H1 (cell line): ENCODE measurements at regions not wholly inside any gene's neighbourhood (a gene's known extent, or its start where the extent isn't known, plus 50 kb on each side); places are given as distances from the start of the nearest gene placed in this dataset.
"Not testable (repeated sequence)": the region's sequence is repeated elsewhere in the genome, so short reads cannot be mapped to it uniquely, and the experiment has no call there.

Experiments
- CTCF ChIA-PET: fragments of 300-600 bp; sonication (Branson Sonifier 250); formaldehyde crosslinking; loops from one replicate; lab custom pipeline; 2021; ENCODE audit not compliant: partially characterized antibody; lab: Charles Lee
- POLR2A ChIA-PET: fragments of 300-600 bp; sonication (Branson Sonifier 250); formaldehyde crosslinking; loops from one replicate; lab custom pipeline; 2021; ENCODE audit warnings: inconsistent platforms; ENCODE audit not compliant: partially characterized antibody; lab: Charles Lee
- DNase-seq, 2 experiments: peaks; one replicate each; pipeline versions ENCODE4 v3.0.0 to v3.0.0-alpha.2; 2010 to 2022; ENCODE audit warnings: low spot score in 2 of 2, low read depth in 1 of 2, mixed read lengths in 1 of 2
- FAIRE-seq: peaks from 2 replicates; lab custom pipeline; 2011; peaks lifted over from hg19 to GRCh38; lab: Jason Lieb, UNC
- H2AFZ ChIP-seq: 2 replicates; pipeline ENCODE4 v1.8.1; 2012; ENCODE audit warnings: low read length, inconsistent platforms
- H2AK5ac ChIP-seq: 2 replicates; pipeline ENCODE4 v1.6.1; 2013; ENCODE audit warnings: low read depth, low read length
- H2BK120ac ChIP-seq: replicated peaks from 2 replicates; pipeline ENCODE3; 2013; ENCODE audit warnings: low read depth, low read length, inconsistent platforms
- H2BK12ac ChIP-seq: 2 replicates; pipeline ENCODE4 v1.6.1; 2013; ENCODE audit warnings: low read depth, low read length
- H2BK15ac ChIP-seq: 2 replicates; pipeline ENCODE4 v1.6.1; 2013; ENCODE audit warnings: low read length
- H2BK20ac ChIP-seq: 2 replicates; pipeline ENCODE4 v1.6.1; 2013; ENCODE audit warnings: low read length
- H2BK5ac ChIP-seq: 2 replicates; pipeline ENCODE4 v1.6.1; 2013; ENCODE audit warnings: low read depth, low read length
- H3K14ac ChIP-seq: 2 replicates; pipeline ENCODE4 v1.6.1; 2013; ENCODE audit warnings: inconsistent platforms; ENCODE audit not compliant: insufficient read length
- H3K18ac ChIP-seq: 2 replicates; pipeline ENCODE4 v1.6.1; 2013; ENCODE audit warnings: low read length; ENCODE audit errors: extremely low read depth
- H3K23ac ChIP-seq: 2 replicates; pipeline ENCODE4 v1.6.1; 2013; ENCODE audit warnings: inconsistent platforms; ENCODE audit not compliant: insufficient read length
- H3K23me2 ChIP-seq: 2 replicates; pipeline ENCODE4 v1.6.1; 2013; ENCODE audit warnings: low read depth, low read length
- H3K27ac ChIP-seq: 2 replicates; pipeline ENCODE4 v1.6.1; 2011; ENCODE audit warnings: low read depth, low read length, inconsistent platforms
- H3K27me3 ChIP-seq, 4 experiments: replicated peaks in 1 of 4; 1 replicate in 1 of 4; 2 replicates in 3 of 4; pipeline versions ENCODE4 v1.6.1 to v1.8.1; 2011 to 2013; ENCODE audit warnings: low read length in 3 of 4, mild to moderate bottlenecking in 3 of 4, inconsistent platforms in 2 of 4, mixed read lengths in 2 of 4, moderate library complexity in 1 of 4; ENCODE audit not compliant: control insufficient read depth in 3 of 4, insufficient read depth in 3 of 4; ENCODE audit errors: extremely low read depth in 1 of 4
- H3K36me3 ChIP-seq, 4 experiments: 2 replicates each; pipeline versions ENCODE4 v1.6.1 to v1.8.1; 2011 to 2013; ENCODE audit warnings: mild to moderate bottlenecking in 4 of 4, low read length in 3 of 4, moderate library complexity in 2 of 4, control low read depth in 1 of 4, inconsistent platforms in 1 of 4; ENCODE audit not compliant: insufficient read depth in 4 of 4, control insufficient read depth in 2 of 4
- H3K4ac ChIP-seq: replicated peaks from 2 replicates; pipeline ENCODE3; 2013; ENCODE audit warnings: low read length, low read depth, mixed read lengths, inconsistent platforms; ENCODE audit not compliant: insufficient read length
- H3K4me1 ChIP-seq, 4 experiments: replicated peaks in 1 of 4; 1 replicate in 1 of 4; 2 replicates in 3 of 4; pipeline versions ENCODE4 v1.6.1 to v1.8.1; 2011 to 2013; ENCODE audit warnings: low read length in 3 of 4, inconsistent platforms in 2 of 4, mixed read lengths in 1 of 4; ENCODE audit not compliant: insufficient read depth in 4 of 4, control insufficient read depth in 3 of 4
- H3K4me2 ChIP-seq, 2 experiments: 2 replicates each; pipeline versions ENCODE4 v1.6.1 to v1.8.1; 2011 to 2013; ENCODE audit warnings: low read depth in 2 of 2, low read length in 2 of 2, control low read depth in 1 of 2, inconsistent platforms in 1 of 2, mild to moderate bottlenecking in 1 of 2; ENCODE audit not compliant: insufficient read depth in 1 of 2
- H3K4me3 ChIP-seq, 4 experiments: fragments of 200-600, 300-600 bp in 1 of 4; sonication (generic), shearing (Covaris generic), sonication (Bioruptor Twin) in 1 of 4; 2 replicates each; pipeline versions ENCODE4 v1.5.1 to v1.8.1; 2011 to 2016; ENCODE audit warnings: low read length in 4 of 4, low read depth in 3 of 4, control low read depth in 2 of 4, inconsistent platforms in 2 of 4, mild to moderate bottlenecking in 2 of 4, mixed read lengths in 1 of 4, moderate library complexity in 1 of 4; ENCODE audit not compliant: insufficient read depth in 2 of 4; ENCODE audit errors: extremely low read depth in 1 of 4
- H3K56ac ChIP-seq: replicated peaks from 2 replicates; pipeline ENCODE3; 2013; ENCODE audit warnings: low read depth, mild to moderate bottlenecking, mixed read lengths, low read length, inconsistent platforms; ENCODE audit not compliant: insufficient read length
- H3K79me1 ChIP-seq: 2 replicates; pipeline ENCODE4 v1.6.1; 2013; ENCODE audit warnings: low read depth, low read length, control low read depth
- H3K79me2 ChIP-seq, 2 experiments: 2 replicates each; pipeline versions ENCODE4 v1.6.1 to v1.8.1; 2012 to 2013; ENCODE audit warnings: low read length in 2 of 2, mild to moderate bottlenecking in 2 of 2, inconsistent platforms in 1 of 2; ENCODE audit not compliant: insufficient read depth in 2 of 2, control insufficient read depth in 1 of 2
- H3K9ac ChIP-seq, 4 experiments: replicated peaks in 1 of 4; 1 replicate in 1 of 4; 2 replicates in 3 of 4; pipeline versions ENCODE4 v1.6.1 to v1.8.1; 2011 to 2013; ENCODE audit warnings: low read depth in 3 of 4, low read length in 3 of 4, control low read depth in 2 of 4, mild to moderate bottlenecking in 2 of 4, moderate library complexity in 2 of 4, inconsistent platforms in 1 of 4; ENCODE audit errors: extremely low read depth in 1 of 4
- H3K9me3 ChIP-seq, 2 experiments: 2 replicates each; pipeline versions ENCODE4 v1.6.1 to v1.8.1; 2012 to 2013; ENCODE audit warnings: mild to moderate bottlenecking in 2 of 2, moderate library complexity in 2 of 2, control low read depth in 1 of 2, inconsistent platforms in 1 of 2, low read depth in 1 of 2, low read length in 1 of 2, mixed read lengths in 1 of 2; ENCODE audit not compliant: insufficient read depth in 2 of 2
- H4K20me1 ChIP-seq, 2 experiments: replicated peaks in 1 of 2; 2 replicates each; pipeline versions ENCODE3 to v1.8.1; 2011 to 2013; ENCODE audit warnings: inconsistent platforms in 2 of 2, low read length in 2 of 2, mild to moderate bottlenecking in 1 of 2; ENCODE audit not compliant: insufficient read depth in 2 of 2, control insufficient read depth in 1 of 2
- H4K5ac ChIP-seq: 2 replicates; pipeline ENCODE4 v1.6.1; 2013; ENCODE audit warnings: low read length, low read depth, mixed read lengths, inconsistent platforms; ENCODE audit not compliant: insufficient read length
- H4K8ac ChIP-seq: 2 replicates; pipeline ENCODE4 v1.8.0; 2013; ENCODE audit warnings: mild to moderate bottlenecking, moderate library complexity, low read length, inconsistent platforms; ENCODE audit not compliant: insufficient read depth; ENCODE audit errors: extremely low read depth
- H4K91ac ChIP-seq: replicated peaks from 2 replicates; pipeline ENCODE3; 2013; ENCODE audit warnings: low read length, mixed read lengths, inconsistent platforms; ENCODE audit not compliant: insufficient read length
- WGBS, 2 experiments: shearing (Covaris generic) in 1 of 2; methylation state at CpG; one replicate each; pipeline versions ENCODE4 v1.1.6 to v1.1.7; 2013 to 2015; ENCODE audit warnings: low lambda C conversion rate in 2 of 2, mixed read lengths in 2 of 2, inconsistent platforms in 1 of 2, low coverage in 1 of 2, missing lambda C conversion rate in 1 of 2; ENCODE audit not compliant: insufficient replicate concordance in 2 of 2, insufficient coverage in 1 of 2, insufficient read length in 1 of 2; ENCODE audit errors: extremely low coverage in 1 of 2, missing lambda C conversion rate in 1 of 2; 5-methylcytosine and 5-hydroxymethylcytosine counted together

DNA sequence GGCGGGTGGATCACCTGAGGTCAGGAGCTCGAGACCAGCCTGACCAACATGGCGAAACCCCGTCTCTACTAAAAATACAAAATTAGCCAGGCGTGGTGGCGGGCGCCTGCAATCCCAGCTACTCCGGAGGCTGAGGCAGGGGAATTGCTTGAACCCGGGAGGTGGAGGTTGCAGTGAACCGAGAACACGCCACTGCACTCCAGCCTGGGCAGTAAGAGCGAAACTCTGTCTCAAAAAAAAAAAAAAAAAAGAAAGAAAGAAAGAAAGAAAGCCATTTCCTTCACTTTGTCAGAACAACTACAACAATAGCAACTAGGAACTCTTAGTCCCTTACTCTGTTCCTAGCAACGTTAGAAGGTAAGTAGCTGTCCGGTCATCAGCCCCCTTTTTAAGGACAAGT, 222.9 kb upstream of the JARID2 start:
- Histone ChIP-seq H2BK20ac (peak overlapping the region; percentile 99), H3K56ac (peak overlapping the region; percentile 25), H2BK15ac (0 out of 2 replicates have a peak overlapping the region, but pooled peaks have one; percentile 98), H3K18ac (peak overlapping the region; percentile 96), H3K4ac (peak overlapping the region; percentile 98), H3K14ac (peak overlapping the region; percentile 55), H4K91ac (peak overlapping the region; percentile 99), H4K5ac (peak overlapping the region; percentile 39), H2AK5ac (peak overlapping the region; percentile 68; the same call in 1 of the 2 replicates), H2BK5ac (peak overlapping the region; percentile 99; the same call in 1 of the 2 replicates), H3K79me2 (peaks cover 19 to 29% of the 10 kb centered on the region in 2 experiments), H3K27ac (peak overlapping the region; percentile 62), H2BK120ac (peak overlapping the region; percentile 100), H3K23ac (peak overlapping the region; percentile 33), H2BK12ac (peak overlapping the region; percentile 65), H3K4me1 (peaks cover 3 to 11% (median 9%) of the 10 kb centered on the region in 4 experiments; a peak in 6 of 7 replicates)
- H3K36me3 ChIP-seq, DNase-seq, H3K4me3 ChIP-seq, FAIRE-seq, H3K23me2 ChIP-seq, H3K9ac ChIP-seq, H3K27me3 ChIP-seq, H2AFZ ChIP-seq, H3K4me2 ChIP-seq, H4K20me1 ChIP-seq, H4K8ac ChIP-seq, H3K79me1 ChIP-seq, H3K9me3 ChIP-seq: not testable (repeated sequence)
- POLR2A ChIA-PET, result interaction anchor here (0.7 to 1.2 kb wide), 2 partner anchors 21 to 71 kb away, joined by 3 read pairs; no protein-coding TSS in a partner anchor
- 69% methylated on average over 8 of the region's 14 CpGs; no CpG with 5 or more reads in 1 of the 2 experiments for WGBS, 2 experiments
- CTCF ChIA-PET, result interaction anchor here (1.2 kb wide), 1 partner anchor 10 kb away, joined by 3 read pairs; no protein-coding TSS in a partner anchor
